HG03095 (cell line): ENCODE measurements at regions not wholly inside any gene's neighbourhood (a gene's known extent, or its start where the extent isn't known, plus 50 kb on each side); places are given as distances from the start of the nearest gene placed in this dataset.
"Not testable (repeated sequence)": the region's sequence is repeated elsewhere in the genome, so short reads cannot be mapped to it uniquely, and the experiment has no call there.

ENCODE experiments used
- ATAC-seq: cut with Tn5 transposase; IDR thresholded peaks from one replicate; pipeline ENCODE4 v1.9.1; 2021; ENCODE audit warnings: moderate library complexity; ENCODE audit not compliant: unreplicated experiment

- not testable (repeated sequence) for ATAC-seq
These were observed 60.2 kb upstream of the PRSS3 start for GRCh38 chr9:33734941-33735835.

- no peak for ATAC-seq
These were observed 57.4 kb upstream of the PRSS3 start for GRCh38 chr9:33737811-33738606.

GRCh38 chr9:33739398-33739797 is 56.0 kb upstream of the PRSS3 start:
- no peak for ATAC-seq

GRCh38 chr9:33740075-33740474 is 55.3 kb upstream of the PRSS3 start:
- ATAC-seq = no peak

GRCh38 chr9:33740958-33741357 is 54.4 kb upstream of the PRSS3 start:
- ATAC-seq = not testable (repeated sequence)

GRCh38 chr9:33742051-33742450 is 53.3 kb upstream of the PRSS3 start:
- no peak for ATAC-seq

GRCh38 chr9:33742519-33742918 is 52.8 kb upstream of the PRSS3 start:
- no peak for ATAC-seq
